Lung (tissue), 11 donors: ENCODE measurements at regions not wholly inside any gene's neighbourhood (a gene's known extent, or its start where the extent isn't known, plus 50 kb on each side); places are given as distances from the start of the nearest gene placed in this dataset.

Source experiments
- ATAC-seq: fragments of 200-7000 bp; cut with Tn5 transposase; one replicate; pipeline ENCODE4 v1.9.1; 2020; ENCODE audit warnings: moderate number of reproducible peaks; ENCODE audit not compliant: insufficient read depth, low FRiP score
- DNase-seq, 3 donors: peaks; one replicate each; pipeline ENCODE4 v3.0.0-alpha.2; 2013 to 2017
- H3K27ac ChIP-seq, 2 donors: one replicate each; pipeline ENCODE4 v1.5.1; 2013; ENCODE audit warnings: mild to moderate bottlenecking in 2 of 2, moderate library complexity in 2 of 2, control low read depth in 1 of 2, inconsistent platforms in 1 of 2, low read depth in 1 of 2, low read length in 1 of 2
- H3K27me3 ChIP-seq, 3 donors: one replicate each; pipeline ENCODE4 v1.5.1; 2013; ENCODE audit warnings: low read length in 2 of 3; ENCODE audit not compliant: control insufficient read depth in 3 of 3, insufficient read depth in 3 of 3
- H3K36me3 ChIP-seq, 4 donors: one replicate each; pipeline ENCODE4 v1.5.1; 2013; ENCODE audit warnings: low read length in 4 of 4, mild to moderate bottlenecking in 1 of 4, moderate library complexity in 1 of 4; ENCODE audit not compliant: control insufficient read depth in 4 of 4, insufficient read depth in 4 of 4
- H3K4me1 ChIP-seq, 5 donors: one replicate each; pipeline ENCODE4 v1.5.1; 2013; ENCODE audit warnings: low read length in 5 of 5, mild to moderate bottlenecking in 2 of 5, moderate library complexity in 1 of 5; ENCODE audit not compliant: control insufficient read depth in 5 of 5, insufficient read depth in 5 of 5
- H3K4me3 ChIP-seq: one replicate; pipeline ENCODE4 v1.5.1; 2013; ENCODE audit warnings: mild to moderate bottlenecking, control low read depth, moderate library complexity
- H3K9ac ChIP-seq, 2 donors: one replicate each; pipeline ENCODE4 v1.5.1; 2013; ENCODE audit warnings: low read length in 2 of 2, control low read depth in 1 of 2; ENCODE audit not compliant: insufficient read depth in 1 of 2
- H3K9me3 ChIP-seq, 4 donors: one replicate each; pipeline ENCODE4 v1.5.1; 2013; ENCODE audit warnings: low read length in 3 of 4, mild to moderate bottlenecking in 1 of 4, moderate library complexity in 1 of 4; ENCODE audit not compliant: control insufficient read depth in 4 of 4, insufficient read depth in 3 of 4
- WGBS, 2 donors: extraction: QIAGEN DNeasy Blood & Tissue Kit; methylation state at CpG; one replicate each; pipeline ENCODE4 v1.1.7; 2013; 5-methylcytosine and 5-hydroxymethylcytosine counted together
- TF ChIP-seq, protein P1 (sequence below): IDR thresholded peaks from 2 replicates; pipeline ENCODE4 v1.5.1; 2012; ENCODE audit warnings: mild to moderate bottlenecking; ENCODE audit errors: control extremely low read depth, extremely low read depth
- donor health status: control.
- donor health status: control.
- donor health status: Bipolar disorder and iron deficiency.
- donor health status: healthy.
- donor health status: DM: yes; HTN: yes; CAD: no.

DNA sequence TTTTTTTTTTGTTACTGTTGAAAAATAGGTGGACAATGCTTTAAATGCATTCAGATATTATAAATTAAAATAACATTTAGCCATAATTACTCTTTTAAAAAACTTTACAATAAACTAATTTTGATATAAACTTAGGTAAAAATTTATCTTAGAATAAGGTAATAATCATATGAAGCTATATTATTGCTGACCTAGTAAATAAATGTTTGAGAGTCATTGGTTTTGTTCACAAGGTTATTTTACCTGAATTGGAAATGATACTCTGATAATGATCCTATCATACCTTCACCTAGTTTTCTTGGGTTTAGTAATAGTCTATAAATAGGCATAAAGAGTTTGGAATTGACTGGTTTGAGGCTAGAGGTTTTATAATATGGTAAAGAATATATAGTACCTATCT lies 1076.4 kb upstream of the CDH6 start:
- no peak overlapping the region for H3K9ac ChIP-seq
- no peak for ATAC-seq
- TF ChIP-seq, protein P1, sequence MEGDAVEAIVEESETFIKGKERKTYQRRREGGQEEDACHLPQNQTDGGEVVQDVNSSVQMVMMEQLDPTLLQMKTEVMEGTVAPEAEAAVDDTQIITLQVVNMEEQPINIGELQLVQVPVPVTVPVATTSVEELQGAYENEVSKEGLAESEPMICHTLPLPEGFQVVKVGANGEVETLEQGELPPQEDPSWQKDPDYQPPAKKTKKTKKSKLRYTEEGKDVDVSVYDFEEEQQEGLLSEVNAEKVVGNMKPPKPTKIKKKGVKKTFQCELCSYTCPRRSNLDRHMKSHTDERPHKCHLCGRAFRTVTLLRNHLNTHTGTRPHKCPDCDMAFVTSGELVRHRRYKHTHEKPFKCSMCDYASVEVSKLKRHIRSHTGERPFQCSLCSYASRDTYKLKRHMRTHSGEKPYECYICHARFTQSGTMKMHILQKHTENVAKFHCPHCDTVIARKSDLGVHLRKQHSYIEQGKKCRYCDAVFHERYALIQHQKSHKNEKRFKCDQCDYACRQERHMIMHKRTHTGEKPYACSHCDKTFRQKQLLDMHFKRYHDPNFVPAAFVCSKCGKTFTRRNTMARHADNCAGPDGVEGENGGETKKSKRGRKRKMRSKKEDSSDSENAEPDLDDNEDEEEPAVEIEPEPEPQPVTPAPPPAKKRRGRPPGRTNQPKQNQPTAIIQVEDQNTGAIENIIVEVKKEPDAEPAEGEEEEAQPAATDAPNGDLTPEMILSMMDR: no peak
- H3K36me3 ChIP-seq: no peaks in the 10 kb centered on the region
- no peak for DNase-seq
- H3K27me3 ChIP-seq: no peaks in the 10 kb centered on the region
- H3K4me3 ChIP-seq: no peak overlapping the region
- no peak overlapping the region for H3K27ac ChIP-seq
- no peaks in the 10 kb centered on the region for H3K9me3 ChIP-seq
- H3K4me1 ChIP-seq: no peaks in the 10 kb centered on the region

- Histone ChIP-seq H3K9me3 (no peaks in the 10 kb centered on the region), H3K9ac (no peak overlapping the region), H3K27me3 (no peaks in the 10 kb centered on the region), H3K4me3 (no peak overlapping the region), H3K36me3 (no peaks in the 10 kb centered on the region), H3K4me1 (no peaks in the 10 kb centered on the region), H3K27ac (no peak overlapping the region)
- WGBS, 2 donors: 90 to 92% methylated on average over 4 of the region's 4 CpGs
- ATAC-seq (no peak), DNase-seq (peak in 1 of 3 donors; percentile 8)
- TF ChIP-seq, protein P1: no peak
Observed at GRCh38 chr5:30113542-30113941, 1079.9 kb upstream of the CDH6 start.

- no peaks in the 10 kb centered on the region for H3K36me3 ChIP-seq
- no peak overlapping the region for H3K9ac ChIP-seq
- no peak overlapping the region for H3K27ac ChIP-seq
- no peaks in the 10 kb centered on the region for H3K9me3 ChIP-seq
- no peaks in the 10 kb centered on the region for H3K4me1 ChIP-seq
- H3K27me3 ChIP-seq: no peaks in the 10 kb centered on the region
- DNase-seq: peak in 2 of 3 donors; percentile 1 to 53
- WGBS, 2 donors: 58 to 64% methylated on average over 2 of the region's 2 CpGs
- no peak overlapping the region for H3K4me3 ChIP-seq
- no peak for ATAC-seq
- TF ChIP-seq, protein P1: no peak
Observed at GRCh38 chr5:30112867-30113266, 1080.6 kb upstream of the CDH6 start.

DNA sequence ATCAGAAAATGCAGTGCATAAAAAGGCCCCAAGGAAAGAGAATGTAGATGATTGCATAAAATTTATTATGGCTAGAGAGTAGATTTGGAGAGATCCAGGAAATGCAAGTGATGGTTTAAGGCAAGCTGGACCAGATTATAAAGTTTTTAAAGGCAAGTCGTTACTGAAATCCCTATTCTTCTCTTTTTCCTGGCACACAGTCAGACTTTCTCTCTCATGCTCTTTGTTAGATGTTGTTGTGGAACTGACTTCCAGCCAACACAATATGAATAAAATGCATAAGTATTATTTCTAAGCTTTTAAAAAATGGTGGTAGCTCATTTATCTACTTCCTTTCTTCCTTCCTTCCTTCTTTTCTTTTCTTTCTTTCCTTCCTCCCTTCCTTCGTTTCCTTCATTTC lies 1085.4 kb upstream of the CDH6 start:
- no peak overlapping the region for H3K4me3 ChIP-seq
- DNase-seq: no peak
- no peak for ATAC-seq
- H3K36me3 ChIP-seq: no peaks in the 10 kb centered on the region
- no peaks in the 10 kb centered on the region for H3K9me3 ChIP-seq
- WGBS, 2 donors: 61 to 64% methylated on average over 2 of the region's 2 CpGs
- no peaks in the 10 kb centered on the region for H3K27me3 ChIP-seq
- no peak overlapping the region for H3K9ac ChIP-seq
- H3K4me1 ChIP-seq: no peaks in the 10 kb centered on the region
- no peak overlapping the region for H3K27ac ChIP-seq
- TF ChIP-seq, protein P1: no peak
